OCI-M2 (cell line): ENCODE measurements at regions not wholly inside any gene's neighbourhood (a gene's known extent, or its start where the extent isn't known, plus 50 kb on each side); places are given as distances from the start of the nearest gene placed in this dataset.

Experiments
- DNase-seq: peaks from one replicate; lab custom pipeline; 2025; ENCODE audit not compliant: unreplicated experiment; lab: John Stamatoyannopoulos, UW

DNA sequence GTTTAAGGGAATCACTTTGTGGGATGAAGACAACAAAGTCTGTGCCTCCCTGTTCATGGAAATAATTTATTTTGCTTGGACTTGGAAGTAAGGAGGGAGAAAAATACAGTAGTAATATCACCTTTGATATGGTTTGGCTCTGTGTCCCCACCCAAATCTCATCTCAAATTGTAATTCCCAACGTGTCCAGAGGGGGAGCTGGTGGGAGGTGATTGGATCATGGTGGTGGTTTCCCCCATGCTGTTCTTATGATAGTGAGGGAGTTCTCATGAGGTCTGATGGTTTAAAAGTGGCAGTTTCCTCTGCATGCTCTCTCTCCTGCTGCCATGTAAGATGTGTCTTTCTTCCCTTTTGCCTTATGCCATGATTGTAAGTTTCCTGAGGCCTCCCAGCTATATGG lies 460.7 kb downstream of the NOVA1 start:
- no peak for DNase-seq

DNA sequence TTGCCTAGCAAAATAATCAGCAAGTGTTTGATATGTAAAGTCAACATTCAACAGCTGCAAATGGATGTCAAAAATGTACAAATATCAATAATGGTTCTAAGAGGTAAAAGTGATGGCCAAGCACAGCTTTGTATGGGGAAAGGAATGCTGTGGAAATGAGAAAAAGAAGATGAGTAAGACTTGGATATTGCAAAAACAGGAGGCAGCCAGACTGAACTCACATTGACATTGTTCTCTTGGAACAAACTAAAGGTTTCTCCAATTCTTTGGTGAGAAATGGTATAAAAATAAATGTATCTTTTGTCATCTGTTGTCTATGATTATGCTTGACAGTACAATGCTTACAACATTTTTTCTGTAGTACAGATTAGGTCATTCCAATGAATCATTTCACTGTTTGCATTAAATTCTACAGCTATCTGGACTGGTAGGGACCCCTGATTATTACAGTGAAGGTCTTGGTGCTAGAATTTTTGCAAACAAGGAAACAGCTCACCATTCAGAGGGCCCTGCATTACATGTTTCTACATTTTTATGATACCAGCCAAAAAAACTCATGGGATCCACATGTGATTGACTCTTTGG lies 465.7 kb downstream of the NOVA1 start:
- no peak for DNase-seq

DNA sequence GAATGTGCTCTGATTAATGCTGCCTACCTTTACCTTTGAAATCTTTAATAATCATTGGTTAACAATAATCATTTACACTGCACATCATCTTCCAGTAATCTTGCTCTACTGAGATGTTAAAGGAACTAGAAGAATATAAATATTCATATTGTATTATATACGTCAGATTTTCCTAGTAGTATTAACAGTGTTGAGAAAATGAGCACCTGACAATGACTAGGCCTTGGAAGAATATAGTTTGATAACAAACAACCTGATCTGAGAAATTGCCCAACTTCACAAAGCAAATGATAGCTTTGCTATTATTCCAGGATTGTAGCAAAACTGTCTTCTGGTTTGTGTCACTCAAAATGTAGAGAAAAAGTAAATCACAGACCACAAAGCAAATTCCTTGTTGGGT lies 467.1 kb downstream of the NOVA1 start:
- no peak for DNase-seq

DNA sequence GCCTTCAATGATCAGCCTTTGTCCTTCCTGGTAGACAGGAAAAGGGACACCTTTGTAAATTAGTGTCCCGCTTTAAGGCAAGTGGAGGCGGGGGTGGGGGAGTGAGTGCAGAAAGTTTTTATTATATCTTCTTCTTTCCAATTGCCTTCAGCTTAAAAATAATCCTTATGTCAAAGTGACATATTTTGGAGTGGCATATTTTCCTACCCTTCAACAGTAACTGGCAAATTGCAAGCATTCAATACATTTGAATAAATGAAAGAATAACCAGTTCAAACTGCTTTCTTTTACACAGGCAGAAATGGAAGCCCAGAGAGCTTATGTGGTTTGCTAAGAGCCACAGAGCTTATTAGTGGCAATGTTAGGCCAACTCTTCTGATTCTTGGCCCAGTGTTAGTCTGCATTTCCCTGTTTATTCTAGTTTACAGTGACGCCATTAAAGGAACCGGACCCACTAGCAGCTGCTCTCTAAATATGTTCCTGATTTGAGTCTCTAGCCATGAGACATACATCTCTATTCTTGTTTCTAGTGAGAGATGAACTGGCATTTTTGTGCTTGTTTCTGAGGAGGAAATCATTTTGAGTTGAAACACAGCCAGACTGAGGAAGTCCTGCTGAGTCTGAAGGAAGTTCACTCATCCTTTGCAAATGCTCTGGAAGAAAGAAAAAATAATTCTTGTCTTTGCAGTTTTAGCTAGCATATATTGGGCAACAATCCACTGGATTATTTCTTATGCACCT lies 468.7 kb downstream of the NOVA1 start:
- no peak for DNase-seq

DNA sequence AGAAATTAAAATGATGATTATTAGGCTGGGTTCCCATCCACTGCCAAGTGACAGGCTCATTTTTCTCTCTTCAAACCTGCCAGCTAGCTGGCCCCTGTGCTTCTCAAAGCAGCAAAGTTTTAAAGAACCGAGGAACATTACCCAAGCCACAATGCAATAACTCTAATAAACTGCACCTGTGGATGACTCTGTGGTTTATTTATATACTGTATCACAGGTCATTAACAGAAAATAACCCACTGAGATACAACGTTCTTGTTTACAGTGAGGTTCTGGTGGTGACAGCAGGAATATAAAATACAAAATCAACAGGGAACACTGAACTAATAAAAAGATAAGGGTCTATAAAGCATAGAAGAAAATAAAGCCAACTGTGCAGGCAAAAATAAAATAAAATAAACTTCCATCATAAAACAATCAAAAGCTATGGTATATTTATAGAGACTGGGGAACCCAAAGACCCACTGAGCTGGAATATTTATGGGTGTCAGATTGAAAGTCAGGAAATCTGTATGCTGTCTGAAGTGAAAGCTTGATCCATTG lies 472.9 kb downstream of the NOVA1 start:
- DNase-seq = no peak

DNA sequence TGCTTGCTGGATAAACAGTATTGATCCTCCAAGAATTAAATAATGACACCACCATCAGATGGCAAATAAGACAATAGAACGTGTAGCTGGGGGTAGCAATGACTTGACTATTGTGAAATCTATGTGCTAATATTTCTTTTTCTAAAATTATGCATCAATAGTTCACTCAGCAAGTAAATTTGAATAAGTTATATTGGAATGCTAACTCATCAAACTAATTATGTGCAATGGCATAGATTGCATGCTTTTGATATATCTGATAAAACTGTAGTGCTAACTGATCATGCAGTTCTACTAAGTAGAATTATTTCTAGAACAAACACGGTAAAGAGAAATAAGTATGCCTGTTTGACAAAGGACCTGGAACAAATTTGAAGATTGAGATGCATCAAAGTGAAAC lies 474.4 kb downstream of the NOVA1 start:
- DNase-seq = no peak

DNA sequence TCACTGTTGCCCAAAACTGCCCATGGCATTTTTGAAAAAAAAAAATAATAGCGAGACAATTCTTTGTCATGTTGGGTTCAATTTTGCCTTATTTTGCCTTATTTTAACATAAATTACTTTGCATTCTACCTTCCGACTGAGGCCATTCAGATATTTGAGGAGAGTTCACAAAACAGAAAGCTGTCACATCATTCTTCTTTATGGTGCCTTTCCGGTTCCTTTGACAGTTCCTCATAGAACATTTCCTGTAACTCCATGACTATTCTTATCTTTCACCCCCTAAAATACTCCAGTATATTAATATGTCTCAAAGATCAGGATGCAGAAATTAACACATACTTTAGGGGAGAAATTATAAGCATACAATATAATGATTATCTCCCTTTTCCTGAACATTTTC lies 476.7 kb downstream of the NOVA1 start:
- no peak for DNase-seq

DNA sequence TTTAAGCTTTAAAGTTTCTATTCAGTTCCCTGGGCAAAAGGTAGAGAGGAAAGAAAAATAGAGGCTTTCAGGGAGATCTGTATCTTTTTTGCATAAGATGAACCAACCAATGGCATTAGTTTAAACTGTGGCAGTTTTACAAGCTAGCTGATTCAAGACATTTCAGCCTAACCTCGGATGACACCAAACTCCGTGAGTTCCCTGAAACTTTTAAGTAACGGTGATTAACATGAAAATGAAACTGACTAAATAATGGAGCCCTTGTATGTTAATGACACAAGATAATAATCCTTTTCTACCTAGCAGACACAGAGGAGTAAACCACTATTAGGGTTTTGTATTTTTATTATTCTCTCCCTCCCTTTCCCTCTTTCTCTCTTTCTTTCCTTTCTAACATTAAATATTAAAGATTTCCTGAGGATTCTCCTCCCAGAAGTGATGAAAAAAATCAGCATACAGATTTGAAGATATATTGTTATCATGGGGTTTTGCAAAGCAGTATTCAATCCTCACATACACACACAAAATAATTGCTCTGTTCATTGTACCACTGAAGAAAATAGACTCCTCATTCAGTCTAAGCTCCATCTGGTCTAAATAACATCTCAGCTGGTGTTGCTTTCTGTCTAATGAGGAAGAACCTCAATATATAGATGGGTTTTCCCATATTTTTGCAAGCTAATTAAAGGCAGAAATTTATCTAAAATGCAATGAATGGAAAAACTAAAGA lies 483.8 kb downstream of the NOVA1 start:
- no peak for DNase-seq

DNA sequence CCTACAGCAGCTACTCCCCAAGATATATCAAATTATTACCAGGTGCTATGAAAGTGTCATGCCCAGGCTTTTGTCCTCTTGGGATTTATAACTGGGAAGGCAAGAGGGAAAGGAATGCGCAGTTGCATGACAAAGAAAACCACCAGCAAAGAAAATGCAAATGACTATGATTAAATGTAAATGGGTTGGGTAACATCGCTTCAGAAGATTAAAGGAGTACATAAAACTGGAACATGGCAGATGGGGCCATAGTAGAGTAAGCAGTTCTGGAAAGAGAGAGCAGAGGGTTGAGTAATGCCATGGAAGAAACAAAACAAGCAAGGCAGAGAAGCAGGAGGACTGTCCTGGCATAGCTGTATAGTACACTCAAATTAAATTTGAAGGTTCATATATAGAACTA lies 493.1 kb downstream of the NOVA1 start:
- DNase-seq = no peak

DNA sequence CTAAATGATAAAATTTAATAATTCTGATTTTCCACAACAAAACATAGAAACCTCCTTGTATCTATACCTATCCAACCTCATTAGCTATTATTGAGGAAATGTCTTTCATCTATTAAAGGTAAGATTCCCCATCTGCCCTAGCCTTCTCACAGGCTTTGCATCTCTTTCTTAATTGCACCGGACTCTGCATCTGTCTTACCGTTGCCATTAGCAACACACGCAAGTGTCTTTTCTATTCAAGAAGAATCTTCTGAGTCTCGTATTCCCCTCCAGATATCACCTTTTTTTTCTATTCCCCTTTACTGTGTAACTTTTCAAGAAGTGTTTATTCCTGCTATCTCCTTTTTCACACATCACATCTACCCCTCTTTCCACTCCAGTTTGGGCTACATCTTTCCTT lies 500.0 kb downstream of the NOVA1 start:
- no peak for DNase-seq

DNA sequence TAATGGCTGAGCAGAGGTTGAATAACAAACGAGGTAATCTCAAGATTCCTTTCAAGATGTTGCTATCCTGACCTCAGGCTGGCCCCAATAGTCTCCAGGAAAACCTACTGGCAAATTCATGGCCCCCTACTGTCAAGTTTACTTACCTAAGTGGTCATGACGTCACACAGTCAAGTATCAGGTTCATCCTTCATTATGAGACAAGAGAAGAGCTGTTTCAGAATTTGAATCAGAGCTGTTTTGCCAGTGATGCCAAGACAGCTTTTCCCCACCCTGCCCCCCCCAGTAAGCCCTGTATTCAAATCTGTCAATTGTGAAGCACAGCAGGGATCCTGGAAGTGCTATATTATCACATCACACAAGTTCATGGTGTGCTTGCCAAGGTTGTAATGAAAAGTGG lies 509.6 kb downstream of the NOVA1 start:
- no peak for DNase-seq

DNA sequence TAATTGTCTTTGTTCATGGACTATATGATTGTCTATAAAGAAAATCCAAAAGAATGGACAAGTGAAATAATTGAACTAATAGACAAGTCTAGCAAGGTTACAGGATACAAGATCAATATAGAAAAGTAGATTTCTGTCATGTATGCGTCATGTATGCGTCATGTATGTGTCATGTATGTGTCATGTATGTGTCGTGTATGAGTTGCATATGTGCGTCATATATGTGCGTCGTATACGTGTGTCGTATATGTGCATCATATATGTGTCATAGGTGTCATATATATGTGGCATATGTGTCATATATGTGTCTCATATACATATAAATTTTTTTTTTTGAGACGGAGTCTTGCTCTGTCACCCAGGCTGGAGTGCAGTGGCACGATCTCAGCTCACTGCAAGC lies 516.8 kb downstream of the NOVA1 start:
- DNase-seq = no peak

DNA sequence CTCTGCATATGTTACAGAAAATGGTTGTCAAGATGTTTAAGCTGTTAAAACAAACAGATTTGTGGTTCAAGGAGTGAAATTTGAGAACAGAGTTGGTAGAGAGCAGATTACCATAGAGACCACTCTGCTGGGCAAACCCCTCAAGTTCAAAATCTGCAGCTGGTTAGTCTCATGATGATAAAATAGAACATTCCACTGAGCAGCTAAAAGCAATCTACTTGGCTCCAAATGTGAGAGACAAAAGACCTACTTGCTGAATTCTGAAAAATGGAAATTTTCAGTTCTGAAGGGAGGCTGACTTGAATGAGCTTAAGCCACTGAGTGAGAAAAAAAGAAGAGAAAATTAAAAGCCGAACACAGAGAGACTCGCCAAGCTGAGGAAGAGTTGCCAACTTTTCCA lies 519.3 kb downstream of the NOVA1 start:
- no peak for DNase-seq

DNA sequence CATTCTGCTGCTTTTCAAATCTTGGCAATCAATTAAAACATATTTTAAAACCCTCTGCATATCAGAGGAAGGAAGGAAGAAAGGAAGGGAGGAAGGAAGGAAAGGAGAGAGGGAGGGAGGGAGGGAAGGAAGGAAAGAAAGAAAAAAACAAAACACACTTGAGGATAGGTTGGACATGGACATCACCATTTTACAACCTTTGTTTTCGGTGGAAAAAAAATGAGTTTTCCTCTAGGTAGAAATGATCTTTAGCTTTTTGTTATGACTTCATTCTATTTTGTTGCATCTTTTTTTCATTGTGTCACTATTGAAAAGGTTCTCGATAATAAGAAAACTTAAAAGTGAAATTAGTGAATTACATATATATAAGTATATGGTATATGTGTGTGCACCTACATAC lies 522.9 kb downstream of the NOVA1 start:
- DNase-seq = no peak

DNA sequence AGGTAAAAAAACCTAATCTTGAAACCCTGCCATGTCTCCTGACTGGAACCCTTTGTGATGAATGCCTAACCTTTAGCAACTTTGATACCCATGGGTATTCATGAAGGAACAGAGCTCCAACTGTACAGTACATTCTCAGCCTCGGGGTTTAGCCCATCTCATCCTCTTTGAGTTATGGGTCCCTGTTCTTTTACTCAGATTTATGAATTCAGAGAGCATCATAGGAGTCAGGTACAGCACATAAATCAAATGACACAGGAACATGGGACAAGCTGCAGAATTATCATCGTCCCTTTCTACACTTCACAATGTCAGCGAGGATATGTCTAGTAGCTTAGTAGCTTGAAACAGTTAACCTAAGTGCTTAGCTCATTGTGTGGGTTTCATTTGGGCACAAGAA lies 527.4 kb downstream of the NOVA1 start:
- DNase-seq = no peak

DNA sequence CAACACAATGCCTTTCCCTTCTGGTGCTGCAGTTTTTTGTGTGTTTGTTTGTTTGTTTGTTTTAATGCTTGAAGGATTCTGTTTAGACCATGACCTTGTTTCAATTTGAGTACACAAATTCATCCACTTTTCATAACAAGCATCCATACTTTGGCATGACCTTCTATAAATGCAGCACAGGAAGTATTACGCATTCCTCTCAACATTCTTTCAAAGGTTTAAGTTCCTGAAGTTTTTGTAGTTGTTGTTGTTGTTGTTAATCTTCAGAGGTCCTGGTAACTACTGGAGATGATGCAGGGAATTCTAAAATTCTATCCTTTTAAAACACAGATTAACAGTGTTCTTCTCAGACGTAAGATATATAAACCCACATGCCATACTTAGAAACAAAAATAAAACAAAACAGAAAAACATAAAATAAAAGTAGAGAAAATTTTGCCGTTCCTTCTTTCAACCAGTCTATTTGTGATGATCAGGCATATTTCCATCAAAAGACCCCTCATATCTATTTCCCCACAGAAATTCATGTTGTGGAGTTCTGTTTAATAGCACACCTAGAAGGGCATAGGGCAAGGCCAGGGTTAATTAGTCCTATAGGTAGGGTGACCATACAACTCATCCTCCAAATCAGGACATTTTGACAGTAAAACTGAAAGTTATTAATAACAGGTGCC lies 529.9 kb downstream of the NOVA1 start:
- DNase-seq = no peak

DNA sequence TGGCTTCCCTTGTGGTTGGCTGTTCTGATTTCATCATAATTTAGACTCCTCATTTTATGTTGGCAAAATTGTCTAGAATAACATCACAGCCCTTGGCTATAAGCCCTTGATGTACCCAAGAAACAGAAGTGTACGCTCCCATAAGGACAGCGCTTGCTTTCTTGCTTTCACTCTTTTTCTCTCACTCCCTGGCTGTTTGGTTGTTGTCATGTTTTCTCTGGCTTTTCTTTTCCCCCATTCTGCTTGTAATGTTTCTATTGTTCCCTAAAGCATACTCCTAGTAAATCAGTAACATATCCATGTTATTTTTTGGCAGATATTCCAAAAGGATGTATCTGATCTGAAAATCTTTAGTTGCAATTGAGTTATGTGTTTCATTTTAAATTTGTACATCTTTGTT lies 530.5 kb downstream of the NOVA1 start:
- DNase-seq = no peak

DNA sequence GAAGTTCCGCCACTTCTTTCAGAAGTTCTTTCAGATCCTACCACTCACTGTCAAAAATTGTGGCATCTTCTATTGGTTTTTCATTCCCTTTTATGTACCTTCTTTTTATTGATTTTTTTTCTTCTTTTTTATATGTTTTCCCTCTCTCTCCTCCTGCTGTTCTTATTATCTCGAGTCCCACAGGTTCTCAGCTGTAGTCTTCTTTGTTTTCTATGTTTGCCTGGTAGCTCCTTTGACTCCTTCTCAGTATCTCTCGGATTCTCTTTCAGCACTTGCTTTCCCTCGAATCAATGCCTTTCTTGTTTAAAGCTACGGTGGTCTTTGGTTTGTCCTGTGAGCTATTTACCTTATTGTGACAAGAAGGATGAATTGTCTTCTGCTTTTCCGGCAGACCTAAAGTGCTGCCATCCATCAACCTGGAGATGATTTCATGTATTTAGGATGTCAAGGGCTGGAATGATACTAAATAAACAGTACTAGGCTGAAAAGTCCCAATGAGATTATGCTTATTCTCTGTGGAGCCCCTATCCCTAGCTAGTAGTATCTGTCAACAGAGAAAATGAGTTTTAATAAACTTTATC lies 541.7 kb downstream of the NOVA1 start:
- no peak for DNase-seq

DNA sequence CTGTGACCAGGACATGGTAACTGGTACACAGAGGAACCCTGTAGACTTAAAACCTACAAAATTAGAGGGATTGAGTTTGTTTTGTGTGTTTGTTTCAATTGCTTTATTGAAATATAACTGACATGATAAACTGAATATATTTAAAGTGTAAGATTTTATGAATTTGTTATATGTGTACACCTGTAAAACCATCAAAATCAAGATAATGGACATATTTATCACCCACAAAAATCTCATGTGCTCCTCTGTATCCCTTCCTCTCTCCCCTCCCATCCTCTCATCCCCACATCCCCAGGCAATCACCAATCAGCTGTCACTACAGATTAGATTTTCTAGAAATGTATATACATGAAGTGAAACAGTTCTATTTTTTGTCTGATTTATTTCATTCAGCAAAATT lies 565.5 kb downstream of the NOVA1 start:
- DNase-seq = no peak

DNA sequence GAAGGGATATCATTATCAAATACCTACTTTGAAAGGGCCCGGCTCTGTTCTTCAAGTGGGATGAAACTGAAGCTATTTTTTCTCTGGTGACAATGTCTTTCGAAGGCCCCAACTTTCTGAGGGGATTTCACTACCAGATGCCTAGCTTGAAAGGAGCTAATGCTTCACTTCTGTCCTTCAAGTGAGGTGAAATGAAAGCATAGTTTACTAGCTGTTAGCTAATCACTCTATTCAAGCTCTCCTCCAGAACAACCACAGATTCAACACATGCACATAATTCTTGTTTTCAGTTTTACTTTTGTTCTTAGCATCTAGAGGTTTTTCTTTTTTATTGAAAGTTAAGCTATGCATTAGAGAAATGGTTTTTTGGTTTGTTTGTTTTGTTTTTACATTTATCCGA lies 571.4 kb downstream of the NOVA1 start:
- no peak for DNase-seq

DNA sequence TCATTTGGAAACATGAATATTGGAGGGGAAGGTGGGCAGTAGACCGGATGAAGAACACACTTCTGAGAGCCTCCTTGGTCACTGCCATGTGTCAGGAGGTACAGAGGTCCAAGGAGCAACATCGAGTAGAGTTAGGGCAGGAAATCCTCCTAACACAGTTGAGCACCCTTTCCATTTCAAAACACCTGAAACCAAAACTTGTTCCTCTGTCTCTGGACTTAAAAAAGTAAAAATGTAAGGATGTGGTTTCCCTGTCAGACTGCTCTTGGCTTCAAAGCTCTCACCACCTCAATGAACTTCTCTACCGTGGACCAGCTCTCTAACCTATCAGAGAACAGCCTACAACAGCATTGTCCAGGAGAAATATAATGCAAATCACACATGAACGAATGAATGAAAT lies 573.9 kb downstream of the NOVA1 start:
- no peak for DNase-seq
